T-helper 17 cell (primary cell): ENCODE measurements at regions not wholly inside any gene's neighbourhood (a gene's known extent, or its start where the extent isn't known, plus 50 kb on each side); places are given as distances from the start of the nearest gene placed in this dataset.

Source experiments
- ATAC-seq: fragments of 150-1000 bp; cut with Tn5 transposase; 2 replicates; pipeline ENCODE4 v1.10.0; 2021; ENCODE audit warnings: mild to moderate bottlenecking, moderate library complexity
- DNase-seq, 3 donors: peaks; one replicate each; pipeline versions ENCODE4 v3.0.0 to v3.0.0-alpha.2; 2020 to 2021
- H3K9me3 ChIP-seq: one replicate; pipeline ENCODE4 v1.7.0; 2013; ENCODE audit warnings: low read length, mild to moderate bottlenecking; ENCODE audit not compliant: control insufficient read depth, poor library complexity, severe bottlenecking
- H3K27ac Mint-ChIP-seq: one replicate; pipeline ENCODE4 v1.8.0; 2022; ENCODE audit warnings: mild to moderate bottlenecking, moderate library complexity, mixed read lengths
- H3K27me3 Mint-ChIP-seq: one replicate; pipeline ENCODE4 v1.8.0; 2022; ENCODE audit warnings: mixed read lengths
- H3K36me3 Mint-ChIP-seq: one replicate; pipeline ENCODE4 v1.8.0; 2022; ENCODE audit warnings: low read depth, mixed read lengths
- H3K4me1 Mint-ChIP-seq: one replicate; pipeline ENCODE4 v1.8.0; 2022; ENCODE audit warnings: mild to moderate bottlenecking, mixed read lengths
- H3K4me3 Mint-ChIP-seq: one replicate; pipeline ENCODE4 v1.8.0; 2022; ENCODE audit warnings: mild to moderate bottlenecking, moderate library complexity, mixed read lengths

DNA sequence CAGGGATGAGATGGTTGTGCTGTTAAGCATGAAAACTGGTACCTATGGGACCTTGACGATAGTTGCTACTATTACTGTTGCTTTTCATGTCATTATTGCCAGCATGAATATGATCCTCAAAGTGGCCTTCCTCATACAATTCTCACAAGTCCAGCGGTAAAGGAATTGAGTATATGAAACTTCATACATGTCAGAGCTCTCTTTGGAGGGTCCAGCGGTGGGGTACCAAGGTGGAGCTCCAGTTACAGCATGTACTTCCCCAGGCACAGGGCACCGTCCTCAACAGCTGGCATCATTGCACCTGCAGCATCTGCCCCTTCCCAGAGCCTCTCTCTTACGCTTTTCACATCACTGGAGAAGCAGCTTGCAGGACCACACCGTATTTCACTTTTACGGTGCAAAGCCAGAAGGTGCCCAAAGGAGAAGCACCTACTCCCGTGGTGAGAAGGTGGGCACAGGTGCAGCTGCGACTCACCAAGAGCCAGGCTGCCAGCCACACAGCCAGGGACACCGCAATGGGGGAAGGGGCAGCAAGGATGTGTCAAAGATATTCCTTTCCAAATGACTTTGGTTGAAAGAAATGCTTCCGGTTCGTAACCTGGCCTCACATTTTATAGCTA, 166.4 kb upstream of the IRF2BP2 start:
- Mint-ChIP-seq H3K27ac (no peak overlapping the region), H3K4me3 (no peak overlapping the region), H3K27me3 (no peaks in the 10 kb centered on the region), H3K4me1 (peaks cover 13% of the 10 kb centered on the region), H3K36me3 (no peaks in the 10 kb centered on the region)
- no peak for DNase-seq
- no peak for ATAC-seq
- no peaks in the 10 kb centered on the region for H3K9me3 ChIP-seq

- ATAC-seq, result no peak
- no peaks in the 10 kb centered on the region for H3K27me3 Mint-ChIP-seq
- no peak overlapping the region for H3K27ac Mint-ChIP-seq
- H3K4me3 Mint-ChIP-seq, result no peak overlapping the region
- H3K4me1 Mint-ChIP-seq, result peaks cover 18% of the 10 kb centered on the region
- H3K9me3 ChIP-seq, result no peaks in the 10 kb centered on the region
- DNase-seq, result no peak
- H3K36me3 Mint-ChIP-seq, result no peaks in the 10 kb centered on the region
Measured at GRCh38 chr1:234775477-234776246, 165.7 kb upstream of the IRF2BP2 start.

DNA sequence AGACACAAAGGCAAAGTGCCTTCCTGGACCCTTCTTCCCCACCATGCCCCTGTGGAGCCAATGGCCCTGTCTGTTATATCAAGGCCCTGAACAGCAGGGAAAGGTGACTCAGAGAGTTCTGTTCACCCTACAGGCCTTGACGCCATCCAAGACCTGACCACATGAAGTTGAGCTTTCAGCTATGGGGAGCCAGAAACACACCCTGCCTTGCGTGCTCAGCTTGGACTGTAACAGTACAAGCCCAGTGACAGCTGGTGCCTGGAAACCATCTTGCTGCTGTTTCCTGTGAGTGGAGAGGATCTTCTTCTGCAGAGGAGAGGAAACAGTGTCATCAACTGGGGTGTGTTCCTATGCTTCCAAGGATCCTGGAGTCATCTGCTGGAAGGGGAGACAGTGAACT, 165.0 kb upstream of the IRF2BP2 start:
- no peak for DNase-seq
- peaks cover 20% of the 10 kb centered on the region for H3K4me1 Mint-ChIP-seq
- H3K36me3 Mint-ChIP-seq, result no peaks in the 10 kb centered on the region
- ATAC-seq, result no peak
- no peak overlapping the region for H3K4me3 Mint-ChIP-seq
- H3K9me3 ChIP-seq, result no peaks in the 10 kb centered on the region
- no peaks in the 10 kb centered on the region for H3K27me3 Mint-ChIP-seq
- H3K27ac Mint-ChIP-seq, result no peak overlapping the region

DNA sequence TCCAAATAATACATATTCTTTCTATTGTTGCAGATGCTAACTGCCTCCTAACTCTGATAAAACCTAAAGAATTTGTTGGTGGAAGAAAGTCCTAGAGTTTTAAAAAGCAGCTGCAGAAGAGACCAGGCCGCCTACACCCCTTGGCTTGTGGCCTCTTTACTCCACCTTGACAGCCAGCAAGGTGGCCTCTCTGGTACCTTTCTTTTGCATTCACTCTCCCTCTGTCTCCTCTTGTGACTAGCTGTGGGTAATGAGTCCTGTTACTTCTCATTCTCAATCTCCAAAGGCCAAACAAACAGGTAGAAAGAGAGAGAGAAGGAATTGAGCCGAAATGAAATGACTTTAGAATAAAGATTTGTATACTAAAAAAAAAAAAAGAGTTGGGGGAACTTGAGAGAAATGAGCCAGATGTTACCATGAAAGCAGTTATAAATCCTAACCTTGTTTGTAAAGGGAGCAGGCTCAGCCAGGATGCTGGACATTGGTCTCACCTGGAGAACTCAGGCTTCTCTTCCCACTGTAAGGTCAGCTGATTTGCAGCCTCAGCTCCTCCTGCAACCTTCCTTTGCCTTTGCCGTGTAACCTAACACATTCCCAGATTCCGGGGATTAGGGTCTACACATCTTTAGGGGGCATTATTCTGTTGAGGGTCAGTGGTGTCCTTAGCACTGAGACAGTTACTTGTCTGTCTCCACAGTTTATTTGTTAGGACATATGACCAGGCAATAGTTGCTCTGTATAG, 164.1 kb upstream of the IRF2BP2 start:
- H3K27ac Mint-ChIP-seq, result peak overlapping the region; percentile 99
- DNase-seq, result no peak

GRCh38 chr1:234772345-234773147, 162.6 kb upstream of the IRF2BP2 start:
- no peaks in the 10 kb centered on the region for H3K9me3 ChIP-seq
- peak overlapping the region; percentile 99 for H3K27ac Mint-ChIP-seq
- no peaks in the 10 kb centered on the region for H3K36me3 Mint-ChIP-seq
- H3K27me3 Mint-ChIP-seq, result no peaks in the 10 kb centered on the region
- H3K4me3 Mint-ChIP-seq, result peak overlapping the region; percentile 78
- DNase-seq, result peak; percentile 37 to 69 (median 65)
- peak; percentile 89 for ATAC-seq
- H3K4me1 Mint-ChIP-seq, result peaks cover 43% of the 10 kb centered on the region

More for the DNA sequence above, 164.1 kb upstream of the IRF2BP2 start:
- Mint-ChIP-seq H3K36me3 (no peaks in the 10 kb centered on the region), H3K4me3 (no peak overlapping the region), H3K4me1 (peaks cover 28% of the 10 kb centered on the region), H3K27me3 (no peaks in the 10 kb centered on the region)
- no peak for ATAC-seq
- no peaks in the 10 kb centered on the region for H3K9me3 ChIP-seq

- Mint-ChIP-seq H3K27me3 (no peaks in the 10 kb centered on the region), H3K36me3 (no peaks in the 10 kb centered on the region), H3K4me1 (peaks cover 48% of the 10 kb centered on the region), H3K4me3 (peak overlapping the region; percentile 78), H3K27ac (peak overlapping the region; percentile 99)
- H3K9me3 ChIP-seq, result no peaks in the 10 kb centered on the region
- ATAC-seq, result no peak
- no peak for DNase-seq
Measured at GRCh38 chr1:234771642-234772344, 161.8 kb upstream of the IRF2BP2 start.

GRCh38 chr1:234770924-234771540, 161.1 kb upstream of the IRF2BP2 start:
- H3K4me3 Mint-ChIP-seq, result peak overlapping the region; percentile 25
- ATAC-seq (no peak), DNase-seq (no peak)
- H3K27me3 Mint-ChIP-seq, result no peaks in the 10 kb centered on the region
- H3K36me3 Mint-ChIP-seq, result no peaks in the 10 kb centered on the region
- peaks cover 48% of the 10 kb centered on the region for H3K4me1 Mint-ChIP-seq
- H3K27ac Mint-ChIP-seq, result peak overlapping the region; percentile 99
- H3K9me3 ChIP-seq, result no peaks in the 10 kb centered on the region

GRCh38 chr1:234769986-234770795, 160.2 kb upstream of the IRF2BP2 start:
- Mint-ChIP-seq H3K27me3 (no peaks in the 10 kb centered on the region), H3K27ac (peak overlapping the region; percentile 99), H3K36me3 (no peaks in the 10 kb centered on the region), H3K4me3 (no peak overlapping the region), H3K4me1 (peaks cover 48% of the 10 kb centered on the region)
- no peaks in the 10 kb centered on the region for H3K9me3 ChIP-seq
- DNase-seq, result no peak
- no peak for ATAC-seq

- H3K9me3 ChIP-seq, result no peaks in the 10 kb centered on the region
- Mint-ChIP-seq H3K27ac (peak overlapping the region; percentile 99), H3K36me3 (no peaks in the 10 kb centered on the region), H3K4me3 (peak overlapping the region; percentile 28), H3K27me3 (no peaks in the 10 kb centered on the region), H3K4me1 (peaks cover 49% of the 10 kb centered on the region)
- DNase-seq (no peak), ATAC-seq (no peak)
Measured at GRCh38 chr1:234769284-234769985, 159.5 kb upstream of the IRF2BP2 start.

- H3K27ac Mint-ChIP-seq, result peak overlapping the region; percentile 99
- H3K36me3 Mint-ChIP-seq, result no peaks in the 10 kb centered on the region
- no peaks in the 10 kb centered on the region for H3K9me3 ChIP-seq
- DNase-seq (no peak), ATAC-seq (peak; percentile 38)
- H3K27me3 Mint-ChIP-seq, result no peaks in the 10 kb centered on the region
- H3K4me1 Mint-ChIP-seq, result peaks cover 52% of the 10 kb centered on the region
- H3K4me3 Mint-ChIP-seq, result peak overlapping the region; percentile 63
Measured at GRCh38 chr1:234768569-234769283, 158.7 kb upstream of the IRF2BP2 start.

GRCh38 chr1:234768171-234768568, 158.2 kb upstream of the IRF2BP2 start:
- Mint-ChIP-seq H3K4me3 (peak overlapping the region; percentile 58), H3K27ac (peak overlapping the region; percentile 99), H3K4me1 (peaks cover 54% of the 10 kb centered on the region), H3K36me3 (no peaks in the 10 kb centered on the region), H3K27me3 (no peaks in the 10 kb centered on the region)
- DNase-seq (no peak), ATAC-seq (peak; percentile 49)
- H3K9me3 ChIP-seq, result no peaks in the 10 kb centered on the region
